ENCODE measurements at regions not wholly inside any gene's neighbourhood (a gene's known extent, or its start where the extent isn't known, plus 50 kb on each side); places are given as distances from the start of the nearest gene placed in this dataset.

GRCh38 chr4:31408121-31408520 lies 688.0 kb downstream of the PCDH7 start:
- TF ChIP-seq CTCF (IDR thresholded peaks at IDR 0.05), result no peak
- no peak for TF ChIP-seq ZFX (IDR thresholded peaks at IDR 0.05; ENCODE audit: borderline replicate concordance)

Data from 22Rv1 (cell line).